NCI-H128 (cell line): ENCODE measurements at regions not wholly inside any gene's neighbourhood (a gene's known extent, or its start where the extent isn't known, plus 50 kb on each side); places are given as distances from the start of the nearest gene placed in this dataset.

Source experiments
- DNase-seq: peaks from one replicate; lab custom pipeline; 2025; ENCODE audit not compliant: unreplicated experiment; lab: John Stamatoyannopoulos, UW

DNA sequence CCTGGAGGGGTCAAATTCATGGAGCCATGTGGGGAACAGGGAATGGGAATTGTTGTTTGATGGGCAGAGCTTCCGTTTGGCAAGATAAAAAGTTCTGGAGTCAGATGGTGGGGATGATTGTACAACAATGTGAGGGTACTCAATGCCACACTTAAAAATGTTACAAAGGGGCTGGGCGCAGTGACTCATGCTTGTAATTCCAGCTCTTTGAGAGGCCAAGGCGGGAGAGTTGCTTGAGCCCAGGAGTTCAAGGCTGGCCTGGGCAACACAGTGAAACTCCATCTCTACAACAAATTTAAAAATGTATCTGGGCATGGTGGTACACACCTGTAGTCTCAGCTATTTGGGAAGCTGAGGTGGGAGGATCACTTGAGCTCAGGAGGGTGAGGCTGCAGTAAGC, 66.0 kb upstream of the DIO3 start:
- no peak for DNase-seq

DNA sequence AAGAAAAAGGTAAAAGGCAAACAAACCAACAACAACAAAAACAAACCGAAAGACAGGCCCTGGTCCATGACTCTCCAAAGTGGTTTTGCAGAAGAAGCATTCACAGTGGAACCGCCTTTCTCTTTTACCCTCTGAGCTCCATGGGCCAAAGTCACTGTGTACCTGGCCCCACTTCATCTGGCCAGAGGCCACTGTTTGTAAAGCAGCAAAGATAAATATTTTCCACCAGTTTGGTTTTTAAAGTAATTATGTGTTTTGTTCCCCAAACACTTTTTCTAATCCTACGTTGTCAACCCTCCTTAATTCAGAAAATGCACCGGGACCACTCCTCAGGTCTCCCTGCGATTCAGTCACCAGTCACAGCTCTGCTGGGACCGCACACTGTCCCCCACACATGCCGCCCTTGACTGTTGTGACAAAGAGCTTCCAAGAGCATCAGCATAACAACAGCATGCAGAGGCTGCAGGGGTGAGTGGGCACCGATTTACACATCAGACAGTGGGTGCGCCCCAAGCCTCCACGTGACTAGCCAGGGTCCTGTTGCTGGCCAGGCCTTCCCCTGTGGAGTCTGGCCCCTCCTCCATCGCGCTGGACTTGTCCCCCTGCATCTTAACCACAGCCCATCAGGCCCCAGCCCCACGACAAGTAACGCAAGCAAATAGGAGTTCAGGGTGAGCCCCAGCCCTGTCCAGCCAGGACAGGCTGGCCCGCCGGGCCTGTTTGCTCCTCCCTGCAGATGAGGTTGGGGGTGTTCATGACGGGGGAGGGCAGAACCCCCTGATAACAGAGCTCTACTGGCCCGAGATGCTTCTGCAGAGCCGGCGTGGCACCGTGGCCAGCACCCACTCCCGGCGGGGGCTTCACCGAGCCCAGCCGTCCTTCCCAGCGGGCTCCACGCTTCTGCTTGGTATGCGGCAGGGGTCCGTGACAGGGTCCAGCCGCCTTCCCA, 65.2 kb upstream of the DIO3 start:
- no peak for DNase-seq

DNA sequence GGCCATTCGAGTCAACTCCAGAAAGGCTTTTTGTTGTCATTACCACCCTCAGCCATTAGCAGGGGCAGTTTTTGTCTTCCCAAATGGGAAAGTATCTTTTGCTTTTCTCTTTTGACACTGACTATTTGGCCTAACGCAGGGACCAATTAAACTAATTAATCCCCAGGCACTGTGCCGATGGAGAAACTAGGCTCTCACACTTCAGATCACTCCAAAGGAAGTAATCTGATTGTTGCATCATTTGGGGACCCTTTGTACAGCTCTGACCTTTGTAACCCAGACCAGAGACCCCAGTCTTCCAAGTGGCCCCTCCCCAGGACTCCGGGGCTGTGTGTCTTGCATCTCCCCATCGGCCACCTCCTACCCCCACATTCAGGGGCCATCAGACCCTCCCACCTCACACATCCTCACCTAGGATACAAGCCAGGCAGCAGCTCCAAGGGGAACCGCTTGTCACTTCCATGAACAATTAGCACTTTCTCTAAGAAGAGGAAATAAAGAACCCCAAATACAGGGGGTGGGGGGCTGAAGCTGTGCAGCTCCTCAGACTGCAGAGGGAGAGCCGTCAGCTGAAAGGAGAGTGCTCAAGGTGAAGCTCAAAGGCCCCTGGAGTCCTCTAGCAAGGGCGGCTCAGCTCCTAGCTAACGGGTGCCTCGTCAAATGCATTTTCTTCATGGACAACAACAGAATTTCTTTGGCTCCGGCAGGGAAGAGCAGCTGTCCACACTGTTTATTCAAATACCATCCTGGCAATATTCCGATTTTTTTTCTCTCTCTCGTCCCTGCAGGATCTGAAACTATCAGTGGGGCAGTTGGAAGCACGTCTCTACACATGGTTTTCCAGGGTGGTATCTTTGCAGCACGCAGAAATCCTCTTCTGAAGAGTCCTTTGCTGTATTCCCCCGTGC, 64.3 kb upstream of the DIO3 start:
- DNase-seq: no peak

DNA sequence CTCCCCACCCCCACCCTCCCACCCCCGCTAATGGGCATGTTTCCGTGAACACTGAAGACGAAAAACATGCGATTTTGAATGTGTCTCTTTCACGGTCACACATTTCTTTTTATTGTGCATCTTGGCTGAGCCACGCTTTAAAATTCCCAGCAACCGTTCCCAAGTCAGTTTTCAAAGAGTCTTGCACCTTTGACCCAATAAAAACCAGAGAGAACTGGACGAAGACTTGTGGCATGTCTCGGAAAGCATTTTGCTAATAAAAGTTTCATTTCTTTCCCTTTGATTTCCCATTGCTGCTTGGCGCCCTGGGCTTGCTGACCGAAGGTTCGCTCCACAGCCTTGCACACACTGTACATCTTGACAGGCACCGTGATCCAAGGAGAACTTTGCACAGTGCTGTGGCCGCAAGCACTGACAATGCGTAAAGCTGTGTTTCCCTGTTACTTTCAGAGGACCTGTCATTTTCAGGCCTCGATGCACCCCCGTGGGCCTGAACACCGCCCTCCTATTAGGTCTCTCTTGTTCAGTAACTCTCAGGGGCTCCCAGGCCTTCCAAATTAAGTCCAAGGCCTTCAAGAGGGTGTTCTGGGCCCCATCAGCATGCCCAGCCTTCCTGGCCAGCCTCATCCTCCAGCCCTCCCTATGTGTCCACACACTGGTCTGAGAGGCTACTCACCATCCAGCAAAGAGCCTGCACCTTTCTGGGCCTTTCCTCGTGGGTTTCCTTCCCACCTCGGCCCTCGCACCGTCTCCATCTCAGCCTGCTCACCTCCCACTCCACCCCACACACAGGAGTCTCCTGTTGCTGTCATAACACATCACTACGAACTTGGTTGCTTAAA, 63.4 kb upstream of the DIO3 start:
- no peak for DNase-seq

DNA sequence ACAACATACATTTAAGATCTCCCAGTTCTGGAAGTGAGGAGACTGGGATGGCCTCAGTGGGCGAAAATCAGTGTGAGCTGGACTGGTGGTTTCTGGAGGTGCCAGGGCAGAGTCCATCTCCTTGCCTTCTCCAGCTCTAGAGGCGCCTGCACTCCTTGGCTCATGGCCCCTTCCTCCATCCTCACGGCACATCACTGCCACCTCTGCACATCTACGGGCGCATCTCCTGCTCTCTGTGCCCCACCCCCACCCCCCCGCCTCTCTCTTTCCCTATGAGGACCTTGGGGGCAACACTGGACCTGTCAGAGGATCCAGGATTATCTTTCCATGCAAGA, 62.8 kb upstream of the DIO3 start:
- no peak for DNase-seq

DNA sequence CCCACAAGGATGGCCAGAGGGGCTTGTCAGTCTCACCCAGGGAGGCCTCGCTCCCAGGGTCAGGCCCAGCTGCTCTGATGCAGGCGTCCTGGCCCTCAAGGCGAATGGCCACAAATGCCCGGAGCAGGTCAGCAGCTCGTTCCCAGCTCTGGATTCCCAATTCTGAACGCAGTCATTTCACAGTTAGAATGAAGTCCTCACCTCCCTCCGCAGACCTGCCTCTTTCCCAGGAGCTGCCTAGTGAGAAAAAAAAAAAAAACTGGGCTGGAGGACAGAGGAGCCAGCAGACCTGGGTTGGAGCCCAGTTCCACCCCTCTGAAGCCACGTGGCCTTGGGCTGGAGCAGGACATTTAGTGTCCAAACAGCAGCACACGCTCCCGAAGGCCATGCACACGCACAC, 62.2 kb upstream of the DIO3 start:
- DNase-seq: no peak

DNA sequence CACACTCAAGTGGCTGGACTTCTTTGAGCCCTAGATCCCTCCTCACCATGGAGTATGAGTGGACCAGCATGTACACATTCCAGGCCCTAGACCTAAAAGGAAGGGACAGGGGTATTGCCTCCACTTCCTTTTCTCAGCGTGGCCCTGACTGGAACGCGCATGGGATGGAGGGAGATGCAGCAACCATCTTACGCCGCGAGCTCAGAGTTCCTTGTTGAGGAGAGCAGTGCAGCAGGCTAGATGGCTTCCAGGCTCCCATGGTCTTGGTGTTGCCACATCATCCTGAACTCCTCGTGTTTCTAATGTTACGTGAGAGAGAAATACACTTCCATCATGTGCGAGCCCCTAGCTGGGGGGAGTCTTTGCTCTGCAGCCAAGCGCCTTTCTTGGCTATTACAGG, 61.8 kb upstream of the DIO3 start:
- DNase-seq: no peak

DNA sequence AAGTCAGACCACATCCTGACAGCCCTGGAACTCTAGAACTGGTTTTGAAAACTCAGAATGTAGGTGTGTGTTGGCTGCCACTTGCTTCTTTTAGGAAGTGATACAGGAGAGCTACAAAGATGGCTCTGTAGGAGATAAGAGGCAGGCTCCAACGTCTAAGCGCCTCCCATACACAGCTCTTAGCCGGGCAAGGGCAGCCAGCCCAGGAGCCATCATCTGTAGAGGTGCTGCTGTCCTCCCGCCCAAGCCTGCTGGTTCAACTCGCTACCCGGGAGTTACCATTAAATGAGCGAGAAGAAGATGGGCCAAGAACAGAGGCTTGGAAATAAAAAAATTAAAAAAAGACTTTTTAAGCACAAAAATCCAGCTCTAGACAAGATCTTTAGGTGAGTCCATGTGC, 61.2 kb upstream of the DIO3 start:
- DNase-seq: no peak

DNA sequence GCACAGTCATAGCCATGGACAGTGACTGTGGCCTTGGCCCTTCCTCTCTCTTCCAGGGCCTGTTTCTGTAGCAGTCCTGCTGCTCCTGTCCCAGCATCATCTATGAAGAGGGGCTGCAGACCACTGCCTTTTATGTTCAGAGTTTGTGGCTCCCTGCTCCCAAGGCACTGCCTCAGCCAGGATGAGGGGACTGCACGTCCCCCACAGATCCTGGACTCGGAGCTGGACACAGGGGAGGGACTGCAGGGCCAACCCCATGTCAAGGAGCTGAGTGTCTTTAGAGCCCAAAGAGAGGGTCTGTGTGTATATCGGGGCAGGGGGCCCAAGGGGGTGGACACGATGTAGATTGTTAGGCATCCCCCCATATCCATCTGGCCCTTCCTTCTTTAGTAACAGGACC, 60.6 kb upstream of the DIO3 start:
- no peak for DNase-seq

DNA sequence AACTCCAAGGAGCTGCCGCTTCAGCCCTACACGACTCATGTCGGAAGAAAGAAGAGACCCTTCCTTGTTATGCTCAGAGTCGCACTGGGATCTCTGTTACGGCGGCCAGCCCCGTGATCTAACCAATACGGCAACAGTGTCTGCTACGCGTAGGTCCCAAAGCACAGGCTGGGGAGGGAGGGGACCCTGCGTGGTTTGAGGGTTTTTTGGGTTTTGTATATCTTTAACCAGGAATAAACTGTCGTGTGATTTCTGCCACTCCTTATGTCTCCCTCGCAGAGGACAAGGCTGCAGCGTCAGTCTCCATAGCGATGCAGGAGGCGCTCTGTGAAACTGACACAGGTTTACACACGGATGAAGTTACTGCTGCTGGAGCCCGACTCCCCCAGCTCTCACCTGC, 60.0 kb upstream of the DIO3 start:
- no peak for DNase-seq

DNA sequence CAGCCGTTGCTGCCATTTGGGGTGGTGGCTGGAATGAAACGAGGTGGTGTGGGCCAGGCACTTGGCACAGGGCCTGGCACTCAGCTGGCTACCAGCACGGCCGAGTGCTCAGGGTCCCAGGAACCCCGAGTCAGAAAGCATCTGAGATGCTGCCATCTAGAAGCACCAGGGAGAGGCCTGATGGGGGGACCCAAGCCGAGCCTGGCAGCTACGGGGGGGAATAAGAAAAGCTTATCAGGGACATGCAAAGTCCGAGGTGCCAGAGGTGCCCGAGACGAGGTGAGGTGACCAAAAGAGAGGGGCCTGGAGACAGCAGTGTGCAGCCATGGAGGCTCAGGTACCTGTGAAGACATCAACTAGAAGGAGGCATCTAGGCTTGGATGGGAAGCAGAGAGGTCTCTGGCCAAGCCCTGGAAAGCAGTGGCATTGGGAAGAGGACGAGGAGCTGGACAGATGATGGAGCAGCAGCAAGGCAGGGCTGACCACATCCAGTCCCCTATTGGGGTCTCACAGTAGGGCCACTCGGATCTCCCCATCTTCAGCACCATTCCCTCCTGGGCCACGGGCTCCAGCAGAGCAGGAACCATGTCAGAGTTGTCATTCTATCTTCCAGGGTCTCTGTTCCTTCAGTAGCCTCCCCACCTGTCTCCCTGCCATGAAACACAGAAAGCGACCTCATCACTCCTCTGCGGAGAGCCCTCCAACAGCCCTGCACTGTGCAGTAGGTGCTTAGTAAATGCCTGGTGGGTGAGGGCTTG, 59.3 kb upstream of the DIO3 start:
- DNase-seq: no peak

DNA sequence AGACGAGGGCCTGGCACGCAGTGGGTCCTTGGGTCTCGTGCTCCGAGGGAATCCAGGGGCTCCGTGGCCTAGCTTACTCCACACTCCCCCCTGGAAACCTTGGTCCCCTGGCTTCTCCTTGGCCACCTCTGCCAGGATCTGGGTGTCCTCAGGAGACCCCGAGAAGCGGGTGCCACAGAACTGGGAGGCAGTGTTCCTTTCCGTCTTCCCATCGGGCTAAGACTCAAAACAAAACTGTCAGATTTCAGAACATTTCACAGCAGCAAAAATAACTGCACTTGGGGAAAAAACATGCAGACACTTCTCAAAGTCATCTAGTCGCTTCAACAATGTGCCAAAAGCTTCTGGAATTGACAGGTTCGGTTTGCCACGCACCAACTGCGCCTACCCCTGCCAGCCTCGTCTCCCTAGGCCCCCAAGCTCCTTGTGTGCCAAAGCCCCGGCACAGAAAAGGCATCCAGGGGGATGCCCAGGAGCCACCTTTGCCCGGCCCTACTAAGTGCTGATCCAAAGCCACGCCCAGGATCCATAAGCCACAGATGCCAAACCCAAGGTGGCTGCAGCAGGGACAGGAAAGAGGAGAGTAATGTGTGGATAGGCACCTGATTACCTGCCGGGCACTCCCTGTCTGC, 58.4 kb upstream of the DIO3 start:
- no peak for DNase-seq

DNA sequence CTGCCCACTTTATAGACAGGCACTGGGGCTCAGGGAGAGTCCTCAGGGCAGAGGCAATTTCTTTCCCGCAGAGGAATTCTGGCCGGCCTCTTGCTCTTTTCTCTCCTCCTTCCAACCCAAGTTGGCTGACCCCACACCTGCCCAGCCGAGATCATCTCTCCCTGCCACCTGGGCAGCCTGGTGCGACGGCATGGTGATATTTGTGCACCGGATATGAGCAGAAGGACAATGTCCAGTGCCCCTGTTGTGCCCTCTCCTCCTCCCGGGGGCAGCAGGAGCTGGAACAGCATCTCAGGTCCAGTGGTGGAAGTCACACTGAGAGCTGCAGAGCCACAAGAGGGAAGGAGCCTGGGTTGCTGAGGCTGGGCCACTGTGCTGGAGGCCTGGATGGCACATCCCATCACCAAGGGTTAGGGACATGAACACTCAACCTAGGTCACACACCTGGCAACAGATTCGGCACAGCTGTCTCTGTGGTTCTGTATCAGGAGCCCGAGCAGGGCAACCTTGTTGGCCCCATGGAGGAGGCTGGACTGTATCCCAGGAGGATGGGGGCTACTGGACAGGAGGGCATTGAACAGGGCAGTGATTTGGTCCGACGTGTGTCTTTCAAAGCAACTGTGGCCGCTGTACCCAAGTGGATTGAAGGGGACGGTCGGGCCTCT, 57.7 kb upstream of the DIO3 start:
- DNase-seq: no peak

DNA sequence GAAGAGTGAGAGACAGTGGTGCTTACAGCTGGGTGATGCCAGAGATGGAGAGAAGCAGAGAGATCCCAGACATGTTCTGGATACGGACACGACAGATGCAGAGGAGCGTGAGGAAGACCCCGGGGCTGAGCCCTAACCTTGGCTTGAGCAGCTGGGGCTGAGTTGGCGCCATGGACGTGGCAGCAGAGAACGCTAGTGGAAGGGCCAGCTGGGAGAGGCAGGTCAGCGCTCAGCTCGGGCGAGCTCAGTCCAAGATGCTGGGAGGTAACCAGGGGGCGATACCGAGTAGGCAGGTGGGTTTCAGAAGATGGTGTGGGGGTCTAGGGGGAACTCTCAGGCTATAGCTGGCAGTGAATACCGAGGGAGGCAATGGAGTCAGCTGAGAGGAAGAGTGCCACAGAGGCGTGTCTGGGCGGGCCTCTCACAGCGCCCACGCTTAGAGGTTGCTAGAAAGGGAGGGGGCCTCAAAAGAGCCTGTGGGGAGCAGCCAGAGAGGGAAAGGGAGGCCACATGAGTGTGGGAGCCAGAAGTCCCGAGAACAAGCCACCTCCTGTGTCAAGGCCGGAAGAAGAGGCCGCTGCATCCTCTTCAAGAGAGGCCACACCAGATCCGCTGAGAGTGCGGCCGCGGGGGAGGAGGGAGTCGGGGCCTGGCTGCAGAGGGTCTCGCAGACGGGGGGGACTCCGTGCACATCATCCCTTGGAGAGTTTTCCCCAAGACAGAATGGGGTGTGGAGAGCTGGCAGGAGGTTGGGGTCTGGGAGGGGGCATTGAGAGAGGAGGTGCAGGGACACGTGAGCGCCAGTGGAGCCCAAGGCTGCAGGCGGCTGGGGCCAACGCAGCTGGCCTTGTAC, 57.0 kb upstream of the DIO3 start:
- DNase-seq: no peak

DNA sequence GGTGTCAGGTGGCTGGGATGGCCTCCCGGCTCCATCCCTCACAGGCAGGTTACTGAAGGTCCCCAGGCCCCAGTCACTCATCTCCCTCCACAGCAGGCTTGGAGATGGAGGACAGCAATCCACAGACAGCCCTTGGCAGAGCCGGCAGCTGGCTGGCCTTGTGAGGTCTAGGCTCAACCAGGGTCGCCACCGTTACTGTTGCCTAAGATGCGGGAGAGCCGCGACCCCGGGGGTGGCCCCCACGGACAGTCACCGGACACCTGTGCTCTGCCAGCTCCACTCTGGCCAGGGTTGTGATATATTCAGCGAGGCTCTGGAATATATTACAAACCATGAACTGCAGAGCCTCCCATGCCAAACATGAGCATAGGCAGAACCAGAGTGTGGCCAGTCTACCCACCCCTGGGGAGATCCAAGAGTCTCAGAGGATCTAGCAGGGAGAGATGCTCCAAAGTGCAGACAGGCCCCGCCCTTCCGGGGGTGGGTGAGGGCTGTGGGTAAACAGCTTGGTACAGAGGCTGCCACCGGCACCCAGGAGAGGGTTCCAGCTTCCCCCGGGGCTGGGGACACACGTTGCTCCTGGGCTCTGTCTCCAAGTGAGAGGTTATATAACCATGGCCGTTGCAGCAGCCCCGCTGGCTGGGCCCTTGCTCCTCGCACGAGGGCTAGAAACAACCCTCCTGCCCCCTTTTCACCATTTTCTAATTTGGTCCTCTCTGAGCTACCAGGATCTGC, 55.9 kb upstream of the DIO3 start:
- DNase-seq: no peak

DNA sequence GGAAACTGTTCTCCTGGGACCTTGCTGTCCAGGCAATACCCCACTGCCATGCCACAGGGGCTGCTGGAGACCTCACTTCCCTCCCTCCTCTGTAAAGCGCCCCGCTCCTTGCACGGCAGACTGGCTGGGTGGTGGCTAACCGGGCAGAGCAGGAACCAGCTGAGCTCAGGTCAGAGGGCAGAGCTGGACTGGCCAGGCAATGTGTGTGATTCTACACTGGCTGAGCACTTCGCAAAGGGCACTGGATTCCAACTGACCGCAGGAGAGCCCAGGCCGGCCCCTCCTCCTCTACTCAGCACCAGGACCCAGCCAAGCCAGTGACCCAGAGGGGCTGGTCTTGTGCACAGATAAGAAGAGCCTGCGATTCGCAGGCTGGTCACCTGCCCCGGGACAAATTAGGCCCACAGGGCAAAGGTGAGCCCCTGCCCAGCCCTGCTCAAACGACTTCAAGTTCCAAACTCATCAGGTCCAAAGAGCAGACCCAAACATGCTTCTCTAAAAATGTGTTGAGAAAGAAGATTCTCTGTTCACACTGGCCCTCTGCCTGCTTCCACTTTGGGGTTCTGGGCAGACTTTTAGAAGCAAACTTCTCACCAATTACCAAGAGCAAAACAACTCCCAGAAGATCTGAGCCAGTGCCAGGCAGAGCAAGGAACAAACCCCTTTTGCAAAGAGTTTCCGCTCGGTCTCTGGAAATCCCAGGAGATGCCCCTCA, 54.9 kb upstream of the DIO3 start:
- no peak for DNase-seq
